ENCODE measurements at regions not wholly inside any gene's neighbourhood (a gene's known extent, or its start where the extent isn't known, plus 50 kb on each side); places are given as distances from the start of the nearest gene placed in this dataset.
"Not testable (repeated sequence)": the region's sequence is repeated elsewhere in the genome, so short reads cannot be mapped to it uniquely, and the experiment has no call there.

DNA sequence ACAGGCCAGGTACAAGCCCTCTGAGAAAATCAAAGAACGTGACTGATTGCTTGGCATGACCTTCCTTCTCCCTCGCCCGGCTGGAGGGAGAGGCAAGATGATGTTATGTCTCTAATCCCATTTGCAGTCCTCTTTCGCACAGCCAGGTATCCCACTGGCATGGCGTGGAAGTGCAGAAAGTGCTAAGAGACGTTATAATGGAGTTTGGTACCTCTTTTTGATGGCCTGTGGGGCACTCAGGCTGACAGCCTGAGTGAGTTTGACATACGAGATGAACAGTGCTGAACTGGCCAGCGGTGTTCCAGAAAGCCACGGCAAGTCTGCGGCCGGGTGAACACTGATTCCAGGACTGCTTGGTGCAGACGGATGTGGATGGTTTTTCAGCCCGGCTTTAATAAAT, 241.6 kb downstream of the RAB11FIP2 start:
- intact Hi-C loops (cut with DNase I): no loop called here
- Histone ChIP-seq H3K4me3 (ENCODE audit: low read length in 2 of 2) (no peak overlapping the region), H3K4me1 (ENCODE audit: control insufficient read depth in 1 of 2, insufficient read depth in 2 of 2, low read length in 2 of 2) (no peaks in the 10 kb centered on the region), H3K36me3 (ENCODE audit: control insufficient read depth in 1 of 2, insufficient read depth in 2 of 2, low read length in 1 of 2) (no peaks in the 10 kb centered on the region), H3K27me3 (ENCODE audit: control insufficient read depth in 1 of 2, insufficient read depth in 2 of 2, low read length in 1 of 2) (no peaks in the 10 kb centered on the region), H3K27ac (ENCODE audit: low read depth in 1 of 2, low read length in 2 of 2) (no peak overlapping the region), H3K9me3 (ENCODE audit: control insufficient read depth, low read length) (no peaks in the 10 kb centered on the region)
- ATAC-seq (ENCODE audit: low FRiP score) (no peak), DNase-seq (no peak)
- WGBS, 2 donors: 63 to 69% methylated on average over 13 of the region's 13 CpGs

DNA sequence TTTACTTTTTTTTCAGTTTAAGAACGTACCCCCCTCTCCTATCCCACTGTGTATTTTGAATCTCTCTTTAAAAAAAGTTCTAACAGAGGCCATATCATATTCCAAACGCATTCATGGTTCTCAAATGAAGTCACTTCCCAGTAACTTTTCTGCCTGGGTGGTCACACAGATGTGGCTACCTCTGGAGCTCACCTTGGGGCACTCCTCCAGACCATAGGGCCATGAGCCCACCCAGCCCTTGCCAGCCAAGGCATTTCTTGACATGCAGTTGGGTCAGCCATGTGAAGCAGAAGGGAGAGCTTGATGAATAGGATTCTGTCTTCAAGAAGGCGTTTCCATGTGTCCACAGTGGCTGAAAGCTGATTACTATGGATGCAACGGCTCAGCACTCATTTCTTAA, 239.3 kb downstream of the RAB11FIP2 start:
- H3K27me3 ChIP-seq (ENCODE audit: control insufficient read depth in 1 of 2, insufficient read depth in 2 of 2, low read length in 1 of 2): no peaks in the 10 kb centered on the region
- intact Hi-C loops (cut with DNase I): no loop called here
- DNase-seq (no peak), ATAC-seq (ENCODE audit: low FRiP score) (no peak)
- H3K36me3 ChIP-seq (ENCODE audit: control insufficient read depth in 1 of 2, insufficient read depth in 2 of 2, low read length in 1 of 2): no peaks in the 10 kb centered on the region
- 51% methylated on average over 4 of the region's 4 CpGs for WGBS, 2 donors
- H3K27ac ChIP-seq (ENCODE audit: low read depth in 1 of 2, low read length in 2 of 2): no peak overlapping the region
- no peaks in the 10 kb centered on the region for H3K4me1 ChIP-seq (ENCODE audit: control insufficient read depth in 1 of 2, insufficient read depth in 2 of 2, low read length in 2 of 2)
- H3K4me3 ChIP-seq (ENCODE audit: low read length in 2 of 2): no peak overlapping the region
- H3K9me3 ChIP-seq (ENCODE audit: control insufficient read depth, low read length): peaks cover 3% of the 10 kb centered on the region

DNA sequence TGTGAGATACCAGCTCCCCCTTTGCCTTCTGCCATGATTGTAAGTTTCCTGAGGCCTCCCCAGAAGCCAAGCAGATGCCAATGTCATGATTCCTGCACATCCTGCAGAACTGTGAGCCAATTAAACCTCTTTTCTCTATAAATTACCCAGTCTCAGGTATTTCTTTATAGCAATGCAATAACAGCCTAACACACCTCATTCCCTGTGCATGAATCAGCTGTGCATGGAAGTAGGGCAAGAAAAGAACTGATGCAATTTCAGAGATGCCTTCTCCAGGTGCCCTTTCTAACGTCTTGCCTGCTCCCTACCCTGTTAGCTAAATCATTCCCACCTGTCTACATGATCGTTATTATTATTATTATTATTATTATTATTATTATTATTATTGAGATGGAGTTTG, 230.9 kb downstream of the RAB11FIP2 start:
- H3K4me1 ChIP-seq (ENCODE audit: control insufficient read depth in 1 of 2, insufficient read depth in 2 of 2, low read length in 2 of 2); H3K4me3 ChIP-seq (ENCODE audit: low read length in 2 of 2); DNase-seq; H3K36me3 ChIP-seq (ENCODE audit: control insufficient read depth in 1 of 2, insufficient read depth in 2 of 2, low read length in 1 of 2); H3K27me3 ChIP-seq (ENCODE audit: control insufficient read depth in 1 of 2, insufficient read depth in 2 of 2, low read length in 1 of 2); H3K9me3 ChIP-seq (ENCODE audit: control insufficient read depth, low read length); intact Hi-C loops (cut with DNase I); H3K27ac ChIP-seq (ENCODE audit: low read depth in 1 of 2, low read length in 2 of 2); ATAC-seq (ENCODE audit: low FRiP score): not testable (repeated sequence)
- 65 to 72% methylated on average over 2 of the region's 2 CpGs for WGBS, 2 donors

DNA sequence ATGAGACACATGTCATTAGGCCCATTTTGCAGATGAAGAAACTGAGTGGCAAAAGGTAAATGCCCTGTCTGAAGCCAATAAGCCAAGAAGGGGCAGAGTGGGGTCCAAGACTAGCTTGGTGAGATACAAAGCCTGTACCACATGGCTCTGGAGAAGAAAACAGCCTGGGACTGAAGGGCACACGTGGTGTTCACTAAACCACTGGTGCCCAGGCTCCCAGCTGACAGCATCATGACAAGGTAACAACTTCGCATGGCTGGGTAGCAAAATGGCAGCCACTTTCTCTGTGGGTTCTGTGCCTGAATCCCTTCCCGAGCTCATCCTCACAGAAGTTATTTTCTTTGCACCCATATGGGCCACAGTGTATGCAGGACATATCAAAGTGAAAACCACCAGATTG, 229.6 kb downstream of the RAB11FIP2 start:
- Histone ChIP-seq H3K4me1 (ENCODE audit: control insufficient read depth in 1 of 2, insufficient read depth in 2 of 2, low read length in 2 of 2) (no peaks in the 10 kb centered on the region), H3K4me3 (ENCODE audit: low read length in 2 of 2) (no peak overlapping the region), H3K36me3 (ENCODE audit: control insufficient read depth in 1 of 2, insufficient read depth in 2 of 2, low read length in 1 of 2) (no peaks in the 10 kb centered on the region), H3K27ac (ENCODE audit: low read depth in 1 of 2, low read length in 2 of 2) (no peak overlapping the region), H3K9me3 (ENCODE audit: control insufficient read depth, low read length) (no peaks in the 10 kb centered on the region), H3K27me3 (ENCODE audit: control insufficient read depth in 1 of 2, insufficient read depth in 2 of 2, low read length in 1 of 2) (no peaks in the 10 kb centered on the region)
- ATAC-seq (ENCODE audit: low FRiP score) (no peak), DNase-seq (no peak)
- intact Hi-C loops (cut with DNase I): no loop called here
- 85 to 87% methylated on average over 3 of the region's 3 CpGs for WGBS, 2 donors

GRCh38 chr10:117818721-117819120, 228.0 kb downstream of the RAB11FIP2 start:
- Histone ChIP-seq H3K36me3 (ENCODE audit: control insufficient read depth in 1 of 2, insufficient read depth in 2 of 2, low read length in 1 of 2) (no peaks in the 10 kb centered on the region), H3K4me1 (ENCODE audit: control insufficient read depth in 1 of 2, insufficient read depth in 2 of 2, low read length in 2 of 2) (no peaks in the 10 kb centered on the region), H3K9me3 (ENCODE audit: control insufficient read depth, low read length) (no peaks in the 10 kb centered on the region), H3K27ac (ENCODE audit: low read depth in 1 of 2, low read length in 2 of 2) (no peak overlapping the region), H3K4me3 (ENCODE audit: low read length in 2 of 2) (no peak overlapping the region), H3K27me3 (ENCODE audit: control insufficient read depth in 1 of 2, insufficient read depth in 2 of 2, low read length in 1 of 2) (no peaks in the 10 kb centered on the region)
- intact Hi-C loops (cut with DNase I): no loop called here
- DNase-seq (no peak), ATAC-seq (ENCODE audit: low FRiP score) (no peak)
- WGBS, 2 donors: 58 to 79% methylated on average over 1 of the region's 1 CpG

DNA sequence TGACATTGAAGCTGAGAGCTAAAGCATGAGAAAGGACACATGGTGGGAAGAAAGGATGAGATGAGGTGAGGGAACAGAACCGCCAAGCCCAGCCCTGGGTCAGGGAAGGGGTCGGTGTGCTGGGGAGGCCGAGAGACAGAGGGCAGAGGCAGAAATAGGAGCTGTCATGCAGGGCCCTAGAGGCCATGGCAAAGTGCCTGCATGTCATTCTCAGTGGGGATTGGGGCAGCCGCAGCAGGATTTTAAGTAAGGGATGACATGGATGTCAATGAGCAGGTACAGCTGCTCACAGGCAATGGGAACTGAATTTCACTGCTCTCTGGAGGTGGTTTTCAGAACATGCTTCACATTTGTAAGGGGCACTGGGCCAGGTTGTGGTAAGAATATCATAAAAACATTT, 227.4 kb downstream of the RAB11FIP2 start:
- DNase-seq (no peak), ATAC-seq (ENCODE audit: low FRiP score) (no peak)
- Histone ChIP-seq H3K4me1 (ENCODE audit: control insufficient read depth in 1 of 2, insufficient read depth in 2 of 2, low read length in 2 of 2) (no peaks in the 10 kb centered on the region), H3K9me3 (ENCODE audit: control insufficient read depth, low read length) (no peaks in the 10 kb centered on the region), H3K36me3 (ENCODE audit: control insufficient read depth in 1 of 2, insufficient read depth in 2 of 2, low read length in 1 of 2) (no peaks in the 10 kb centered on the region), H3K4me3 (ENCODE audit: low read length in 2 of 2) (no peak overlapping the region), H3K27me3 (ENCODE audit: control insufficient read depth in 1 of 2, insufficient read depth in 2 of 2, low read length in 1 of 2) (no peaks in the 10 kb centered on the region), H3K27ac (ENCODE audit: low read depth in 1 of 2, low read length in 2 of 2) (no peak overlapping the region)
- 45 to 48% methylated on average over 4 of the region's 4 CpGs for WGBS, 2 donors
- intact Hi-C loops (cut with DNase I): no loop called here

DNA sequence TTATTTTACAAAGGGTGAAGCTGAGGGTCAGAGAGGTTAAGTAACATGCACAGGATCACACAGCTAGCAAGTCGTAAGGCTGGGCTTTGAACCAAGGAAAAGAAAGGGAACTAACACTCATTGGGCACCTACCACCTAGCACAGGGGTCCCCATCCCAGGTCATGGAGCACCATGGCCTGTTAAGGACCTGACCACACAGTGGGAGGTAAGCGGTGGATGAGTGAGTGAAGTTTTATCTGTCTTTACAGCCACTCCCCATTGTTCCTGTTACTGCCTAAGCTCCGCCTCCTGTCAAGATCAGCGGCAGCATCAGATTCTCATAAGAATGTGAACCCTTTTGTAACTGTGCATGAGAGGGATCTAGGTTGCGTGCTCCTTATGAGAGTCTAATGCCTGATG, 222.8 kb downstream of the RAB11FIP2 start:
- ATAC-seq (ENCODE audit: low FRiP score): no peak
- no peaks in the 10 kb centered on the region for H3K4me1 ChIP-seq (ENCODE audit: control insufficient read depth in 1 of 2, insufficient read depth in 2 of 2, low read length in 2 of 2)
- no peaks in the 10 kb centered on the region for H3K36me3 ChIP-seq (ENCODE audit: control insufficient read depth in 1 of 2, insufficient read depth in 2 of 2, low read length in 1 of 2)
- intact Hi-C loops (cut with DNase I): no loop called here
- no peaks in the 10 kb centered on the region for H3K9me3 ChIP-seq (ENCODE audit: control insufficient read depth, low read length)
- no peaks in the 10 kb centered on the region for H3K27me3 ChIP-seq (ENCODE audit: control insufficient read depth in 1 of 2, insufficient read depth in 2 of 2, low read length in 1 of 2)
- H3K4me3 ChIP-seq (ENCODE audit: low read length in 2 of 2): no peak overlapping the region
- H3K27ac ChIP-seq (ENCODE audit: low read depth in 1 of 2, low read length in 2 of 2): no peak overlapping the region
- DNase-seq: no peak
- WGBS, 2 donors: 74 to 75% methylated on average over 5 of the region's 5 CpGs

DNA sequence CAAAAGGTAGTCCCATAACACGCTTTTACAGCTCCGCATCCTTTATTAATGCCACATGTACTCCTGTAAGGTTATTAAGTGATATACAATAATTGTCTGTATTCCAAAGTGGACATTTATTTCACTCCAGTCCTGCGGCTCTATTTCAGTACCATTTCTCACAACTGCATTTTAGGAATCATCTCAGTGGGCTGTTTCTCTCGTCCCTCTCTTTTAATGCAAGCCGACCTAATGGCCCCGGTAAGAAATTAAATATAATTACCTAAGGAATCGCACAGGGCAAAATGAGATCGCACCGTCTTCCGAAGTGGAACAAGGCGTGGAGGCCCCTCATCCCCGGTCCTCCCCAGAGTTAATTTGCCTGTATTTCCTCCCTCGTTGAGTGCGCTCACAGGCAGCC, 216.5 kb downstream of the RAB11FIP2 start:
- DNase-seq (no peak), ATAC-seq (ENCODE audit: low FRiP score) (no peak)
- intact Hi-C loops (cut with DNase I): no loop called here
- WGBS, 2 donors: 72 to 73% methylated on average over 14 of the region's 14 CpGs
- Histone ChIP-seq H3K4me3 (ENCODE audit: low read length in 2 of 2) (no peak overlapping the region), H3K9me3 (ENCODE audit: control insufficient read depth, low read length) (no peaks in the 10 kb centered on the region), H3K27ac (ENCODE audit: low read depth in 1 of 2, low read length in 2 of 2) (no peak overlapping the region), H3K4me1 (ENCODE audit: control insufficient read depth in 1 of 2, insufficient read depth in 2 of 2, low read length in 2 of 2) (no peaks in the 10 kb centered on the region), H3K36me3 (ENCODE audit: control insufficient read depth in 1 of 2, insufficient read depth in 2 of 2, low read length in 1 of 2) (no peaks in the 10 kb centered on the region), H3K27me3 (ENCODE audit: control insufficient read depth in 1 of 2, insufficient read depth in 2 of 2, low read length in 1 of 2) (no peaks in the 10 kb centered on the region)

- 22 to 23% methylated on average over 15 of the region's 15 CpGs for WGBS, 2 donors
- Histone ChIP-seq H3K27ac (ENCODE audit: low read depth in 1 of 2, low read length in 2 of 2) (no peak overlapping the region), H3K4me1 (ENCODE audit: control insufficient read depth in 1 of 2, insufficient read depth in 2 of 2, low read length in 2 of 2) (no peaks in the 10 kb centered on the region), H3K4me3 (ENCODE audit: low read length in 2 of 2) (no peak overlapping the region), H3K27me3 (ENCODE audit: control insufficient read depth in 1 of 2, insufficient read depth in 2 of 2, low read length in 1 of 2) (no peaks in the 10 kb centered on the region), H3K9me3 (ENCODE audit: control insufficient read depth, low read length) (no peaks in the 10 kb centered on the region), H3K36me3 (ENCODE audit: control insufficient read depth in 1 of 2, insufficient read depth in 2 of 2, low read length in 1 of 2) (no peaks in the 10 kb centered on the region)
- DNase-seq: no peak
- intact Hi-C loops (cut with DNase I): no loop called here
- ATAC-seq (ENCODE audit: low FRiP score): no peak
These were observed 215.9 kb downstream of the RAB11FIP2 start for GRCh38 chr10:117830787-117831212.
